HG03378 (cell line): ENCODE measurements at regions not wholly inside any gene's neighbourhood (a gene's known extent, or its start where the extent isn't known, plus 50 kb on each side); places are given as distances from the start of the nearest gene placed in this dataset.
"Not testable (repeated sequence)": the region's sequence is repeated elsewhere in the genome, so short reads cannot be mapped to it uniquely, and the experiment has no call there.

Experiments used
- ATAC-seq: cut with Tn5 transposase; IDR thresholded peaks from one replicate; pipeline ENCODE4 v1.9.1; 2021; ENCODE audit warnings: mild to moderate bottlenecking, moderate library complexity; ENCODE audit not compliant: unreplicated experiment

DNA sequence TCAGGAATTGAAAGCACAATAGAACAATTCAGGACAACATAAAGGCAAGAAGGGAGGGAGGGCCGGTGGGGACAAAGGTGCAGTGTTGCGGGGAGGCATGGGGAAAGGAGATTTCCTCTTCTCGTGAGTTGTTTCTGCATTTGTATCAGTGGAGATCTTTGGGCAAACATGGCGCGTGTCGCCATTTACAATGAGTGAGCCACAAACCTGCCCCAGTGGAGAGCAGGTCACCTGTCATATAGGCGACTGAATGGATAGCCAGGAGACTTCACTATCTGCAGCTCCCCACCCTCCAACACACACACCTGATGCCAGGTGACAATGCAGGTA is 87.7 kb upstream of the SLC45A1 start:
- ATAC-seq, result no peak

DNA sequence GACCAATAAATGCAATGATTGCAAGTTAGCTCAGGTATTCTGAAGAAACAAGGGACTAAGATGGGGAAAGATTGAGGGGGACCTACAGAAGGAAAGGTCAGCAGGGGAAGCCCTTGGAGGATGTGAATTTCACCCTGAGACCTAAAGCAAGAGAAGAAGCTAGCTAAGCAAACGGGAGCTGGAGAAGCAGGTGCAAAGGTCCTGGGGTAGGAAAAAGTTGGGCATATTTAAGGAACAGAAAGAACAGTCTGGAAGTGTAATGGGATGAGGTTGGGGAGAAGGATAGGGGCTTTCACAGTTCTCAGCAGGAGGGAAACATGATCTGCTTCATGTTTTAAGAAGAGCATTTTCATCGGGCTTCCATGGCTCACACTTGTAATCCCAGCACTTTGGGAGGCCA is 89.7 kb upstream of the SLC45A1 start:
- no peak for ATAC-seq

DNA sequence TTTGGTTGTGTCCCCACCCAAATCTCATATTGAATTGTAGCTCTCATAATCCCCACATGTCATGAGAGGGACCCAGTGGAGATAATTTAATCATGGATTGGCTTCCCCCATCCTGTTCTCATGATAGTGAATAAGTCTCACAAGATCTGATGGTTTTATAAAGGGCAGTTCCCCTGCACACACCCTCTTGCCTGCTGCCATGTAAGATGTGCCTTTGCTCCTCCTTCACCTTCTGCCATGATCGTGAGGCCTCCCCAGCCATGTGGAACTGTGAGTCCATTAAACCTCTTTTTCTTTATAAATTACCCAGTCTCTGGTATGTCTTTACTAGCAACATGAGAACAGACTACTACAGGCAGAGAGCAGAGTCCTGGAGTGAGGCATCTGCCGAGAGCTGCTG is 90.2 kb upstream of the SLC45A1 start:
- ATAC-seq, result not testable (repeated sequence)

DNA sequence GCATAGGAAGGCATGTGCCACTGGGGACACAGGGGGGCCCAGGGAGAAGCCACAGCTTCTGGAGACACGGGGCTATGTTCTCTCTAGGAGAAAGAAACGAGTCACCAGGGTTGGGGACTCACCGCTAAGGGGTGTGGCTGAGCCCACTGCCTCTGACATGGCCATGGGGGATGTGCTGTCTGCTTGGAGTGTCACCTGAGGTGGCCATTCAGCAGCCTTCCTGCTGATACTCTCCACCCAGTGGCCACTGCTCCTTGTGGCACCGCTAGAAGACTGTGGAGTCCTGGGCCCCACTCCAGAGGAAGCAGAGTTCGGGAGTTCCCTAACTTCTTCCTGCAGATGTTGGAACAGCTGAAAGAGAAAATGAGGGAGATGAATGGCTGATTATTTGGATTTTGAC is 91.2 kb upstream of the SLC45A1 start:
- no peak for ATAC-seq

DNA sequence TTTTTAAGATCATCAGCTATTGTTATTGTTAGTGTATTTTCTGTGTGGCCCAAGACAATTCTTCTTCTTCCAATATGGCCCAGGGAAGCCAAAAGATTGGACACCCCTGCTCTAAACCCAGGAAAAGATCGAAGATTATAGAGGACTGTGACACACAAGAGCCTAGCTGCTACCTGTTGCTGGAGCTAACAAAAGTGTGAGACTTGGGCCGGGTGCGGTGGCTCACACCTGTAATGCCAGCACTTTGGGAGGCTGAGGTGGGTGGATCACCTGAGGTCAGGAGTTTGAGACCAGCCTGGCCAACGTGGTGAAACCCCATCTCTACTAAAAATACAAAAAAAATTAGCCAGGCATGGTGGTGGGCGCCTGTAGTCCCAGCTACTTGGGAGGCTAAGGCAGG is 91.9 kb upstream of the SLC45A1 start:
- ATAC-seq, result not testable (repeated sequence)

DNA sequence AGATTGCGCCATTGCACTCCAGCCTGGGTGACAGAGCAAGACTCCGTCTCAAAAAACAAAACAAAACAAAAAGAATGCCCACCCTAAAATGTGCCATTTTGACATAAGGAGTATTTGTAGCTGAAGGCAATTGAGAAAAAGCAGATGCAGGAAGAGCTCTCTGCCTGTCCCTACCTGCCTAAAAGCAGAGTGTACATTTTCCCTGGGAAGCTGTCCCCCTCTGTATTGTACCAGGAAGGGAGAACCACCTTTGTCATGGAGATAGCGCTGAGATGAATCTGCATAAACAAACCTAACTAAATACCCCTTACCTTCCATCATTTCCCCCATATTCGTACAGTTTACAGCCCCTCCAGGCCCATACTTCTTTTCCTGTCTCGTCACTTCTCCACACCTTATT is 94.4 kb upstream of the SLC45A1 start:
- no peak for ATAC-seq

DNA sequence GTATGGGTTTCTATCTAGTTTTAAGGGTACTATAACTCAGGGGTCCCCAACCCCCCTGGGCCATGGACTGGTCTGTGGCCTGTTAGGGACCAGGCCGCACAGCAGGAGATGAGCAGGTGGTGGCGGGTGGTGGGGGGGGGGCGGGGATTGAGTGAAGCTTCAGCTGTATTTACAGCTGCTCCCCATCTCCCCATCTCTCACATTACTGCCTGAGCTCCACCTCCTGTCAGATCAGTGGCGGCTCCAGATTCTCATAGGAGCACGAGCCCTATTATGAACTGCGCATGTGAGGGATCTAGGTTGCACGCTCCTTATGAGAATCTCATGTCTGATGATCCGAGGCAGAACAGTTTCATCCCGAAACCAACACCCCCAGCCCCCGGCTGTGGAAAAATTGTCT is 95.1 kb upstream of the SLC45A1 start:
- no peak for ATAC-seq

DNA sequence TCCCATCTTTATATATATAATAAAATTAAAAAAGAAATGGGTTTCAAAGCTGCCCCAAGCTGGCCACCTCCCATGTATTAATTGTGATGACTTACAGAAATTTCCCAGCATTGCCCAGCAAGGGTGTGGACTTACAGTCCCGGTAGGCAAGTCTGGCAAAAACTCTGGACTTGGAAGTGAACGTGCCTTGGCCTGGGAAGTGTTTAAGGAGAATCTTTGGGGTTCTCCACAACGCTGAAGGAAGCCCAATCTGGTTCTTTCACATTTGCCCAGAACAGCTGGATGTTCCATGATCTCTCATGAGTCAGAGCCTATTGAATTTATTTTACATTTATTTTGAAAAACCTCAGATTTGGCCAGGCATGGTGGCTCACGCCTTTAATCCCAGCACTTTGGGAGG is 98.4 kb upstream of the SLC45A1 start:
- ATAC-seq, result no peak

DNA sequence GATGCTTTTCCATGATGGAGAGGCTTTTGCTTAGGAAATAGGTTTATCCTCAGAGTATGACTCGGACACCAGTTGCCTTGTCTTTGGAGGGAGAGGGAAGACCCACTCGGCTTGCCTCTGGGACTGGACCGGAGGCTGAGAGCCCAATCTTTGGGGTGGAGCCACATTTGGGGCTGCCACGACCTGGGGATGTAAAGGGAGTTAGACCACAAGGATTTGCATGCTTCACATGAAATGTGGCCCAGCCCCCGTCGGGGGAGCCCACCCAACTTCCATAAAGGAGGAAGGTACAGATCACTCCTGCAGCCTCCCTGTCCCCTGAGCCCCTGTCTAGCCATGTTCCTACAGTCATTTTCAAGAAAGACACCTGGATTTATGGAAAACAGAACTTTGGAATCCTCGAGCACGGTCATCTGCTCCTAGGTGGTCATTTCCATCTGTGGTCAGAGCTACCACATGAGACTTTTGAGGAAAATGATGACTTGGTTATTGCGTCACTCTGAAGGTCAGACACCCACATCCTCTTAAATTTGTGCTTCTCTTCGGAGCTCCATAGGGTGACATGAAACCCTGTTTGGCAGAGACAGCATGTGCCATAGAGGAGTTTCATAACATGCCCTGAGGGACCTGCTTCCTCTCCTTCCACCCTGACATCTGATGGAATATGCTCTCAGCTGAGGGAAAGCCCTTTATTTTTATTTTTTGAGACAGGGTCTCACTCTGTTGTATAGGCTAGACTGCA is 99.4 kb upstream of the SLC45A1 start:
- ATAC-seq, result no peak

DNA sequence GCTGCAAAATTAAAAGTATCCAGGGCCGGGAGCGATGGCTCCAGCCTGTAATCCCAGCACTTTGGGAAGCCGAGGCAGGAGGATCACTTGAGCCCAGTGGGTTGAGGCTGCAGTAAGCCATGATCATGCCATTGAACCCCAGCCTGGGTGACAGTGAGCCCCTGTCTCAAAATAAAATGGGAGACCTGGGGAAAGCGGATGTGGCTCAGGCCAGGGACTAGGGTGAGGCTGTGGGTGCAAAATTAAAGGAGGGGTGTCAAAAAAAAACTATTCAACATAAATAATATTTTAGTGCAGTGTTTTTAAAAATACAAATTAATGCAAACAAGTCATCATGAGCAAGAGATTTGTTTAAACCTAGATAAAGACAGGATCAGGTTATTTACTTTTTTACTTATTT is 100.1 kb upstream of the SLC45A1 start:
- ATAC-seq, result no peak

DNA sequence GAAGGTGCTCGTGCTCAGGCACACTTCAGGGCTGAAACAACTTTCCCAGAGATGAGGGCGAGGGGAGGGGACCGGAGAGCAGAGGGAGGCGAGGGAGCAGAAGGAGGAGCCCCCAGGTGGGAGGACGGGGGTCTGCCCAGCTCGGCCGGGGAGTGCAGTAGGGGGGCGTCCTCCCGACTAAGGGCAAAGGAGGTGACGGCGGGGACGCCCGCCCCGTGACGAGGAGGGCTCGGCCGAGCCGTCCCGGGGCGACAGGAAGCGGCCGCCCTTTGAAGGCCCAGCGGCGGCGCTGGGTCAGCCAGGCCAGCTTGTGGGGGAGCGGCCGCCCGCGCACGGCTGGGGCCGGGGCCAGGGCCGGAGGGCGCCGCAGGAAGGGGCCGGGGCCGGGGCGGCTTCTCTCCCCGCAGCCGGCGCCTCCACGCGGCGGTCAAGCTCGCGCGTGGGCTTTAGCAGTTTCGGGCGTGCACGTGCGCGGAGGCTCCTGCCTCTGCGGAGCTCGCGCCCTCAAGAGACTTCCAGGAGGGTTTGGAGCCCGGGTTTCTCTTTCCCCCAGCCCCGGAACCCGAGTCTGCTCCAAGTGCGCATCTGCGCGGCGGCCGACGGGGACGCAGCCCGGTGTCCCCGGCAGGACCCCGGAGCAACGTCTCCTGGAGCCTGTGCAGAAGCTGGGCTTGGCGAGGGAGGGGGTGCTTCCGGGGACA is 100.8 kb upstream of the SLC45A1 start:
- ATAC-seq, result no peak

DNA sequence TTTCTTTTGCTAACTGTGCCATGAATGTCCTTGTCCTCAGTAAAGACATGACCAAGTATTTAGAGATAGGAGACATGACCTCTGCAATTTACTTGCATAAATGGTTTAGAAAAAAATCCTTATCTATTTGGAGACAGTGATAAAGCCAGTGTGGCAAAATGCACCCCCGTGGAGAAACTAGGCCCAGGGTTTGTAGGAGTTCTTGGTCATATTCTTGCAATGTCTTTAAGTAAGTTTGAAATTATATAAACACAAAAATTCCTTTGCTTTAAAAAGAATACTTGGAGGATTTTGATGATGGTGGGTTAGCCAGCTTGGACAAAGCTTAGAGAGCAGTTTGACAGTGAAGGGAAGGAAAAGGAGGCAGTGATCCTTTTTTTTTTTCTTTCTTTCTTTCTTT is 101.9 kb upstream of the SLC45A1 start:
- no peak for ATAC-seq

DNA sequence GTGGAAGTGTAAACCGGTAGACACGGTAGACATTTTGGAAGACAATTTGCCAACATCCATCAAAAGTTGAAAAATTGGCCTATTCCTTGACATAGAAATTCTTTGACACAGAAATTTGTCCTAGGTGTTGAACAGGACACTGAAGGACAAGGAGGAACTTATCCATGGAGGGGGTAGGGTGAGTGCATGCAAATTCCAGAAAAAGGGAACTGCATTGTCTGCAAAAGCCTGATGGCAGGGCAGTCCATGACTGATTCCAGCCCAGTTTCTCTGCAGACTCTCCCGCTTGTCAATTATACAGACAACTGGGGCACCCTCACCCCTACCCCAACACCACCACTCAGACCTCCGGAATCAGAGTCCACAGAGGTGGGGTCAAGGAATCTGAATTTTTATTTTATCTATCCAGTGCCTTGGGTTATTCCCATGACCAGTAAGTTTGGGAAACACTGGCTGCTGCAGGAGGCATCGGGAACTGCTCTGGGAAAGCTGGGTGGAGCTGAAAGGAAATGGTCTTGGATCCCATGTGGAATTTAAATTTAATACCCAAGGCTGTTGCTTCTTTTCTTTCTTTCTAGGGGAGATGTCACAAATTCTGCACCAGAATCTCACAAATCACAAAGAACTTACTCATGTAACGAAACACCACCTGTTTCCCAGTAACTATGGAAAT is 103.3 kb upstream of the SLC45A1 start:
- no peak for ATAC-seq

DNA sequence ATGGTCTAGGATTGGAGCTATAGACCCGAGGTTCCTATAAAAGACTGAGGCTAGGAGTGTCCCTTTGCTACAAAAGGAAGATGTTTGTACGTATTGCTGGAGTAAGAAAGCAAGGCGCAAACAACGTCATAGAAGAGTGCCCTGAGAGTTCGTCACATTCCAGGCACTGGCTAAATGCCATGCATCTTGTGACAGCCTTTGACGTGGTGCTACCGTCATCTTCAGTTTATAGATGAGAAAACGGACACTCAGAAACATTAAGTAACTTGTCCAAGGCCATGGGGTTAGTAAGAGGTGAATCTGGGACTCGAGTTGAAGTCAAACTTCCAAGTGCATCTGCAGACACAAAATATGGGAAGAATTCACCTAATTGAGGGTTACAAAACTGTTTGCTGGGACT is 104.2 kb upstream of the SLC45A1 start:
- no peak for ATAC-seq

DNA sequence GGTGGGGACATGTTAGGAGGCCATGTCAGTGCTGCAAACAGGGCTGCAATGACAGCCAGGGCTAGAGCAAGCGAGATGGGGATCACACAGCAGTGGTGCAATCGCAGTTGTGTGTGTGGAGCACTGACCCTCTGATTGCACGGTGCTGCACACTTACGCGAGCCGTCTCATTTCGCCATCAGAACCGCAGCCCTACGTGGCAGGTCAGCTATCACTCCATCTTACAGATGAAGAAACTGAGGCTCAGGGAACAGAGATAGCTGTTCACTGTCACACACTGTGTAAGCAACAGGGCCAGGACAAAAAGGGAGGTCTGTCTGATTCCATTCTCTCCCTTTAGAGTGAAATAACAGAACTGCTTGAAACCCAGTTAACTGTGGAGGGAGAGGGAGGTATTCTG is 104.8 kb upstream of the SLC45A1 start:
- ATAC-seq, result no peak

DNA sequence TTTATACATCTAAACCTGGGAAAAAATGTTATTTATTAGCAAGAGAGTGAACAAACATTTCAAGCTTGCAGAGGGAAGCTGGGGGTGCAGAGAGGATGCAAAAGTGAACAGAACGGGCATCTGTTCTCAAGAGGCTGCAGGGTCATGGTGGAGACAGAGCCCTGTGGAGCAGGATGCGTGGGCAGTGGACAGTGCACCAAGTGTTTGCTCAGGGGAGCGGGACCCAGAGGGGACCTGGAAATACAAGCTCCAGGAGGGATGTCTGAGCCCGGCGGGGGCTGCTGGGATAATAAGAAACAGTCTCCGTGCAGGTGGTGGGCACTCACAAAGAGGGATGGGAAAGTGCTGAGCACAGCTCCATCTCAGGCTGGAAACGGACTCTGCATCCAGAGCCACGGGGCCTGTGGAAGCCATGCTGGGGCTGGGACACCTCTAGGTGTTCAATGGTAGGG is 105.3 kb upstream of the SLC45A1 start:
- no peak for ATAC-seq

DNA sequence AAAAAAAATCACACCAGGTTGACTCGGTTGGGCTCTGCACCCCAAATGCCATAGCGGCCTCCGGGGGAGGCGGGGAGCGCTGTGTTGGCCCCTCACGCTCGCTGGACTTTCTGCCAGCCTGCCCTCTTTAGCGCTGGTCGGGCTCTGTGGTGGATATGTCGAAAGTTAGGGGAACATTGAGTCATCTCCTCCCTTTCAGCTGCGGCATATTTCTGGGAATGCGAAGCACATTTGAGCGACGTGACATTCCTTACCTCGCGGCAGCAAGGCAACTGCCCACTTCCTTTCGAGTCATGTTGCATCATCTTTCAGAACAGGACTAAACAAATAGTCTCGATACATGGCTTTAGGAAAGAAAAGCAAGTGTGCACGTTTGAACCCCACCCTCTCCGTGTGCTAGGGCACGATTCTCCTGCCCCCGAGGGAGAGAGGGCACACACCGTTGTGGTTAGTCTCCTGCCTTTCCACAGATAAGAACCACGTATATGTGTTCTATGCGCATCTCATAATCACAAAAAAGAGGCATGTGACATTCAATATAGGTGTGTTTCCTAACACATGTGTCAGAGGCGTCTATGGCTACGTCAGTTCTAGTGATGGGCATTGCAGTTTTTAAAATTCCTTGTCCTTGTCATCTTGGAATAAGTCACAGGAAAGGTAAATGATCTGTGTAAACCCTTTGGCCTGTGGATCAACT is 105.9 kb upstream of the SLC45A1 start:
- ATAC-seq, result no peak

DNA sequence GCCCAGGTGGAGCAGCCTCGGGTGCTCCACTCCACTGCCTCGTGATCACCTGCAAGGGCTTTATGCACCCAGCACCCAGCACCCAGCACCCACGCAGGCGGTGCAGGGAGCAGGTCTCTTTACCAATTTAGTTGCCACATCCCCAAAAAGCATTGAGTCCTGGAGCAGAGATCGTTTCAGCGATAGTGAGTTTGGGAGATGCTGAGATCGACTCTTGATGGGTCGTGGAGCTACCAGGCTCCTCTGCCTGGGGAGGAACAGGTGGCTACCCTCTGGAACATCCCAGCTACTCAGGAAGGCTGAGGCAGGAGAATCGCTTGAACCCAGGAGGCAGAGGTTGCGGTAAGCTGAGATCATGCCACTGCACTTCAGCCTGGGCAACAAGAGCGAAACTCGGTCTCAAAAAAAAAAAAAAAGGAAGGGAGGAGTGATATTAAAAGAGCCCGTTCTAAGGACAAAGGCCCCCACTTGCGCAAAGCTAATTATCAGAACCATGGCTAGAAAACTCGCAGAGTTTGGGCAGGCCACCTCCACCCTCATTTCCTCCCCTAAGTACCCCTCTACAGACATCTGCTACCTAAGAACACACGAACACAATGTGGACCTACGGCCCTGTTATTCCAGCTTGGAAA is 106.5 kb upstream of the SLC45A1 start:
- ATAC-seq, result no peak

DNA sequence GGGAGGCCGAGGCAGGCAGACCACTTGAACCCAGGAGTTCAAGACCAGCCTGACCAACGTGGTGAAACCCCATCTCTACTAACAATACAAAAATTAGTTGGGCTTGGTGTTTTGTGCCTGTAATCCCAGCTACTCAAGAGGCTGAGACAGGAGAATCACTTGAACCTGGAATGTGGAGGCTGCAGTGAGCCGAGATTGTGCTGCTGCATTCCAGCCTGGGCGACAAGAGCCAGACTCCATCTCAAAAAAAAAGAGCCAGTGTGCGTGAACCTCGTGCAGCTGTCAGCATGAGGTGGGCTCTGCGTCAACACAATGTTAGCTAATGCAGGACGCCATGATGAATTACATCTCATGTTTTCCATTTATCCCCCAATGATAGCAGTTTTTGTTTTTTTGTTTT is 110.7 kb upstream of the SLC45A1 start:
- no peak for ATAC-seq

DNA sequence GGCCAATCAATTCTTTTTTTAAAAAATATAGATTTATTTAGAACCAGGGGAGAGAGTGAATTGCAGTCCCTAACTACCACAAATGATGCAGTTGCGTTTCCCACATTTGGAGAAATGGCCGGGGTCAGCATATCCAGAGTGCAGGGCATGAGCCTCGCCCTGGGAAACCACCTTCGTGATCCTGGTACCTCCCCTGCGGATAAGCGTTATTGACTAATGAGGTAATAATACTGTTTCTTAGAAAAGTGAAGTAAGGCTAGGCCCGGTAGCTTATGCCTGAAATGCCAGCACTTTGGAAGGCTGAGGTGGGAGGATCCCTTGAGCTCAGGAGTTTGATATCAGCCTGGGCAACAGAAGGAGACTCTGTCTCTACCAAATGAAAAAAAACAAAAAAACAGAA is 111.5 kb upstream of the SLC45A1 start:
- no peak for ATAC-seq

DNA sequence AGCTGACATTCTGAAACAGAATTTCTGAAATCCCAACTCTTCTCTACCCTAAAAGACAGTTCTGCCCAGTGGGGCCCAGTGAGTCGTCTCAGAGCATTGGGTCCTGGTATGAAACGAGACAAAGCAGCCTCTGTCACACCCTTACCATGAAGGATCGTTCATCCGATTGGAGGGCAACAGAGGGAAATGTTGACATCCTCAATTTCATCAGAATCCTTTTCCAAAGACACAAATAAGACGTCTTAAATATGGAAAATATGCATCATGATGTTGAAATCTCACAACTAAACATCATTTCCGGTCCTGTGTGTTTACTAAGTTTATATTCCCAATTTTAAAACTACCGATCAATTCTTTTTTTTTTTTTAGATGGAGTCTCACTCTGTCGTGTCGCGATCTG is 112.1 kb upstream of the SLC45A1 start:
- ATAC-seq, result no peak
